ENCODE measurements at regions not wholly inside any gene's neighbourhood (a gene's known extent, or its start where the extent isn't known, plus 50 kb on each side); places are given as distances from the start of the nearest gene placed in this dataset.
A peak's percentile ranks its signal among the peaks of the same experiment; 100 is the strongest.

DNA sequence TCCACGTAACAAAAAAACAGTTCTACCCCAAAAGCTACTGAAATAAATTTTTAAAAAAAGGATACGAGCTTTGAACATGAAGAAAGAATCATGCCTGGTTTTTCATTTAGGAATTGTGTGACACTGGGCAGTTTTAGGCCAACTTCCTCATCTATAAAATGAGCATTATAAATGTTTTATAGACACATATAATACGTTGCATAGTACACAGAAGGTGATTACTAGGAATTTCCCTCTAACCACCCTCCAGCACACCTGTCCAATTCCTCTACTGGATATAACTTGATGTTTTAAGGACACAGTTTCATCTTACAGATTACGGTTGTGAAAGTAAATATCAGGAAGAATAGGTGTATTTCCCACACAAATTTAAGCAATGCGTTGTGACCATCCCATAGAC, 85.5 kb upstream of the IQCM start:
- no peak for DNase-seq
- Mint-ChIP-seq H3K27me3 (ENCODE audit: low read depth, poor library complexity) (peaks cover 9% of the 10 kb centered on the region), H3K4me1 (no peaks in the 10 kb centered on the region), H3K36me3 (ENCODE audit: low read depth) (no peaks in the 10 kb centered on the region), H3K9me3 (no peaks in the 10 kb centered on the region), H3K4me3 (no peak overlapping the region), H3K27ac (no peak overlapping the region)
- TF ChIP-seq, protein P1, sequence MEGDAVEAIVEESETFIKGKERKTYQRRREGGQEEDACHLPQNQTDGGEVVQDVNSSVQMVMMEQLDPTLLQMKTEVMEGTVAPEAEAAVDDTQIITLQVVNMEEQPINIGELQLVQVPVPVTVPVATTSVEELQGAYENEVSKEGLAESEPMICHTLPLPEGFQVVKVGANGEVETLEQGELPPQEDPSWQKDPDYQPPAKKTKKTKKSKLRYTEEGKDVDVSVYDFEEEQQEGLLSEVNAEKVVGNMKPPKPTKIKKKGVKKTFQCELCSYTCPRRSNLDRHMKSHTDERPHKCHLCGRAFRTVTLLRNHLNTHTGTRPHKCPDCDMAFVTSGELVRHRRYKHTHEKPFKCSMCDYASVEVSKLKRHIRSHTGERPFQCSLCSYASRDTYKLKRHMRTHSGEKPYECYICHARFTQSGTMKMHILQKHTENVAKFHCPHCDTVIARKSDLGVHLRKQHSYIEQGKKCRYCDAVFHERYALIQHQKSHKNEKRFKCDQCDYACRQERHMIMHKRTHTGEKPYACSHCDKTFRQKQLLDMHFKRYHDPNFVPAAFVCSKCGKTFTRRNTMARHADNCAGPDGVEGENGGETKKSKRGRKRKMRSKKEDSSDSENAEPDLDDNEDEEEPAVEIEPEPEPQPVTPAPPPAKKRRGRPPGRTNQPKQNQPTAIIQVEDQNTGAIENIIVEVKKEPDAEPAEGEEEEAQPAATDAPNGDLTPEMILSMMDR (IDR thresholded peaks at IDR 0.05), result no peak

DNA sequence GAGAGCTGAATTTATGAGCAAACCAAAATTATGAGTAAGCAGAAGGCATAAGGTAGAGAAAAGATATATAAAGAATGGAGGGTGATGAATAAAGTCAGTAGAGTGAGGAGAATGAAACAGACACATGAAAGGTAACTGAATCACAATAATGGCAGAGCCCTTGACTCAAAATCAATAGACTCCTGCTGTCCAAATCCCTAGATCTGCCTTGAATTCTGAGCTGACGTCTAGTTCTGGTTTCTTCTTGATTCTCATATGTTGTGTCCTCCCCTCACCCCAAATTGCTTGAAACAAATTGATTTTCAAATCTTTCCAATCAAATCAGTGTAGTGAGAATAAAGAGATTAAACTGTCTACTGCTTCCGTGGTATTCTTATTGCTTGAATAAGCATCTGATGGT, 86.6 kb upstream of the IQCM start:
- H3K4me3 Mint-ChIP-seq, result no peak overlapping the region
- TF ChIP-seq, protein P1 (IDR thresholded peaks at IDR 0.05), result no peak
- H3K9me3 Mint-ChIP-seq, result no peaks in the 10 kb centered on the region
- no peak for DNase-seq
- no peak overlapping the region for H3K27ac Mint-ChIP-seq
- no peaks in the 10 kb centered on the region for H3K36me3 Mint-ChIP-seq (ENCODE audit: low read depth)
- no peaks in the 10 kb centered on the region for H3K4me1 Mint-ChIP-seq
- peaks cover 9% of the 10 kb centered on the region for H3K27me3 Mint-ChIP-seq (ENCODE audit: low read depth, poor library complexity)

DNA sequence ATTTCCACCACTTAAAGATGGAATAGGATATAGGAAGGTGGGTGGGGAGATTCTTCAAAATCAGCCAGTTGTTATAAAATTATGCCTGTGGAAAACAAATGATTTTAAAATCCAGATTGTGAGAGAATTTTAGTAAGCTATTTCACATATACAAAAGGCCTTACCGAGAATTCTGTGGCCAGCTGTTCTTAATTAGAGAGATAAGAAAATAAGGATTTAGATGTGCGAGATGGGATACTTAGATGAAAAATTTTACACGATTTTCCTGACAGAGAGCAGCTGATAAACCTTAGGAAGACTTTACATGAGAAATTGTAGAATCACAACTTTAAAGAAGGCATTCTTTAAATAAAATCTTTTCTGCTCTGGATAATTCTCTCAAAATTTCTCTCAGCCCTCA, 94.5 kb upstream of the IQCM start:
- DNase-seq, result no peak
- no peaks in the 10 kb centered on the region for H3K36me3 Mint-ChIP-seq (ENCODE audit: low read depth)
- peaks cover 2% of the 10 kb centered on the region for H3K9me3 Mint-ChIP-seq
- no peaks in the 10 kb centered on the region for H3K27me3 Mint-ChIP-seq (ENCODE audit: low read depth, poor library complexity)
- H3K27ac Mint-ChIP-seq, result no peak overlapping the region
- peaks cover 26% of the 10 kb centered on the region for H3K4me1 Mint-ChIP-seq
- H3K4me3 Mint-ChIP-seq, result no peak overlapping the region
- TF ChIP-seq, protein P1 (IDR thresholded peaks at IDR 0.05), result no peak

DNA sequence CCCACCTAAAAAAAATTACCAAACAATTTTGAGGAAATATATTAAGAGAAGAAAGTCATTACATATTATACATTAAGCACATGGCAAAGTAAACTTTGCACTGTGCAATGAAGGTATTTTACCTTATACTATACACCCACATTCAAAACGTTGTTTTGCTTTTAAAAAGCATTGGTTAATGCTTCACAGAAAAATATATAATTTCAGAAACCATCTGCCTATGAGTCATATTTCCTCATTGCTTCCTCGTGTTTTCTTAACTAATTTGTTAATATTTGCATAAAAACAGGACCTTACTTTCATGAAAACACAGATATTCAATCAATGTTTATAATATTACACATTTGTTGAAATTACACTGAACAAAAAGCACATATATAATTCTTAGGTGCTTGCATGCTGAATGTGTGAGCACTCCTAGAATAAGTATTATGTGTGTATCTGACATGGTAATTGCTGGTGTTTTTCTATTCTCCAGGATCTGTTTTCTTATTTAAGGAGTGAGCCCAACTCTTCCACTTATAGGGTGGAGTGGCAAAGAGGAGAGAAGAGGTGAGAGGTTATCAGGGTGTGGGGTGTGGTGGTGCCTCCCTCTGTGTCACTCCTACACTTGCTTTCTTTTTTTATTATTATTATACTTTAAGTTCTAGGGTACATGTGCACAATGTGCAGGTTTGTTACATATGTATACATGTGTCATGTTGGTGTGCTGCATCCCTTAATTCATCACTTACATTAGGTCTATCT, 95.1 kb upstream of the IQCM start:
- Mint-ChIP-seq H3K4me3 (no peak overlapping the region), H3K27me3 (ENCODE audit: low read depth, poor library complexity) (no peaks in the 10 kb centered on the region), H3K4me1 (peaks cover 26% of the 10 kb centered on the region), H3K27ac (no peak overlapping the region), H3K9me3 (peaks cover 6% of the 10 kb centered on the region), H3K36me3 (ENCODE audit: low read depth) (no peaks in the 10 kb centered on the region)
- TF ChIP-seq, protein P1 (IDR thresholded peaks at IDR 0.05), result no peak
- no peak for DNase-seq

DNA sequence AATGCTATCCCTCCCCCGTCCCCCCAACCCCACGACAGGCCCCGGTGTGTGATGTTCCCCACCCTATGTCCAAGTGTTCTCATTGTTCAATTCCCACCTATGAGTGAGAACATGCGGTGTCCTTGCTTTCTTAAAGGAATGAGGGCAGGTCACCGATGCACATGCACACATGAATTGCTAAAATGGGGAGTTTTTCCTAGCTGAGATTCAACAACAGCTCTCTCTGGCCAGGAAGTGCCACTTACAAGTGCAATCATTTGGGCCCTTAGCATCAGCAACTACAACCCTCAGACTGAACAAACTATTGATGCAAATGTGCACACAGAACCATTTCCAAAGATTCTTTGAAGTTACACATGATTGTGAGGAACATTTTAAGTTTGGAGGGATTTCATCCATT, 95.7 kb upstream of the IQCM start:
- Mint-ChIP-seq H3K4me1 (peaks cover 26% of the 10 kb centered on the region), H3K4me3 (no peak overlapping the region), H3K36me3 (ENCODE audit: low read depth) (no peaks in the 10 kb centered on the region), H3K27me3 (ENCODE audit: low read depth, poor library complexity) (no peaks in the 10 kb centered on the region), H3K9me3 (peaks cover 6% of the 10 kb centered on the region), H3K27ac (no peak overlapping the region)
- TF ChIP-seq, protein P1 (IDR thresholded peaks at IDR 0.05), result no peak
- DNase-seq, result no peak

DNA sequence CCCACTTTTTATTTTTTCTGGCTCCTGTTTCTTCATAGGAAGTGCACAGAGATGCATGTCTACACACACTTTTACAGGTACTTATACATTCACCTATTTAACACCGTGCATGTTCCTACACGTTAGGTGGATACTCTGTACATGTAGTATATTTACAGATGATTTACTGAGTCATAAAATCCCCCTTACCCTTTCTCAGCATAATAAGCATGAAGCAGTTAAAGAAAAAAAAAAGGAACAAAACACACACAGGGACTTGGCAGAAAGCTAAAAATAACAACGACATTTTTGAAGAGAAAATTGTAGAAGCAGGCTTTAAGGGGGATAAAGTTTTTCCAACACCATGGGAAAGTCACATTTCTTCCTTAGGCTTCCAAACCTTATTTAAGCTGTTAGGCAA, 96.4 kb upstream of the IQCM start:
- Mint-ChIP-seq H3K9me3 (peaks cover 6% of the 10 kb centered on the region), H3K36me3 (ENCODE audit: low read depth) (no peaks in the 10 kb centered on the region), H3K27me3 (ENCODE audit: low read depth, poor library complexity) (no peaks in the 10 kb centered on the region)

More for the DNA sequence above, 96.4 kb upstream of the IQCM start:
- TF ChIP-seq, protein P1 (IDR thresholded peaks at IDR 0.05), result no peak
- H3K4me1 Mint-ChIP-seq, result peaks cover 26% of the 10 kb centered on the region
- peak overlapping the region; percentile 17 for H3K27ac Mint-ChIP-seq
- DNase-seq, result no peak
- no peak overlapping the region for H3K4me3 Mint-ChIP-seq
